HG03095 (cell line): ENCODE measurements at regions not wholly inside any gene's neighbourhood (a gene's known extent, or its start where the extent isn't known, plus 50 kb on each side); places are given as distances from the start of the nearest gene placed in this dataset.
"Not testable (repeated sequence)": the region's sequence is repeated elsewhere in the genome, so short reads cannot be mapped to it uniquely, and the experiment has no call there.

Experiments used
- ATAC-seq: cut with Tn5 transposase; IDR thresholded peaks from one replicate; pipeline ENCODE4 v1.9.1; 2021; ENCODE audit warnings: moderate library complexity; ENCODE audit not compliant: unreplicated experiment

DNA sequence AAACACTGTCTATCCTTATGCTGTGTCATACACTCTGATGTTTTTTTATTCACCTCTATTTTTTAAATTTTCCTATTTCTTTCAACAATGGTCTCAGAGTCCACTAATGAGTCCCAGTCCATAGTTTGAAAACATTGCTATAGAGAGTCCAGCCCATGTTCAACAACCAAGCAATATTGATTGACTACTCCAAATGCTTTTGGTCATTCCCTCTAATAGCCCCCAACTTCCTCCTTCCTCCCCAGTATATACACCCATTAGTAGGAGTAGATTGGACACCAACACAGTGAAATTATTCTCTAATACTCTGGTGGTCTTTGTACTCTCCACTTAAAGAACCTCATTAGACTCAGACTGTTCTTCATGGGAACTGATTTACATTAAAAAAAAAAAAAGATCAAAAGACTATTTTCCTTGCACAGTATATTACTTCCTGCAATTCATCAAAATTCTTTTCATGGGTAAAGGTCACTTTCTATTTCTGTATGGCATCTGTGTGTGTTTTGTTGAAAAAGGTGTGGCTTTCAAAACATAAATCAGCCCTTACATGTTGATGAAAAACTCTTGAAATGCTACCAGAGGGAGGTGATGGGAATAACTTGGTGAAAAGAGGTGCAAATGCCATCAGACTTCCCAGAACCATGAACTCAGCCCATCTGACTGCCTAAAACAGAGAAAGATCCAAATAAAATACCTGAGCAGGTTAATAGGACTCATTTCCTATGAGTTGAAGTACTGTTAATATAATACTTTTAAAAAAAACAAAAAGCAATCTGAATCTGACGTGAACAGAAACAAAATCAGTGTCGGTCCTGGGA, 250.3 kb upstream of the KLF3 start:
- no peak for ATAC-seq

DNA sequence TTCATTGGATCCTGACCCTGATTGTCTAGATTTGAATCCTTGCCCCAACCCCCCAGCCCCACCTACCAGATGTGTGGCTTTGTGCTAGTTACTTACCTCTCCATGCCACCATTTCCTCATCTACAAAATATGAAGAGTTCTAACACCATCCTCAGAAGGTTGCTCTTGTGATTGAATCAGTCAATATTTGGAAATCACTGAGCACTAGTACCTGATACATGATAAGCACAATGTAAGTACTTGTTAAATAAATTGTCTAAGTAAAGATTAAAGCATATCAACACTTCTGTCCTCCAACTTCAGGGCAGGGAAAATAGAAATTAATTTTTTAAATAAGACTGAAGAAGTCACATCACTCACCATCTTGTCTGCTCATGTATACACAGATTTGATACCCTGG, 249.6 kb upstream of the KLF3 start:
- ATAC-seq = no peak

DNA sequence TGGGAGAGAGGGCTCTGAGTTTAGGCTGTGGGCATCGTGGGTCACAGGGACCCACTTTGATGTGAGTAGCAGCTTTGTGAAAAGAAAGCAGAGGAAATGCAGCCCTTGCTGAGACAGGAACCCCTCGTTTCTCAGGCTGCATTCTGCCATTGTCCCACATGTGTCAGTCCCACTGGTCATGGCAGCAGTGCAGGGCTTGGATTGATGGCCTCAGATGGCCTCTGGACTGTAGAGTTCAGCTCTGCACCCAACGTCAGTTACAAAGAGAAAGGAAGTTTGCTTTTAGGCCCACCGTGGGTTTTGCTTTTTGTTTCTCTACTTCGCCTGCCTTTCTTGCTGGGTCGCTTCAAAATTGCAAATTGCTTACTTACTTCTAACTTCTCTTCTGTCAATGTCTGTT, 248.3 kb upstream of the KLF3 start:
- no peak for ATAC-seq

DNA sequence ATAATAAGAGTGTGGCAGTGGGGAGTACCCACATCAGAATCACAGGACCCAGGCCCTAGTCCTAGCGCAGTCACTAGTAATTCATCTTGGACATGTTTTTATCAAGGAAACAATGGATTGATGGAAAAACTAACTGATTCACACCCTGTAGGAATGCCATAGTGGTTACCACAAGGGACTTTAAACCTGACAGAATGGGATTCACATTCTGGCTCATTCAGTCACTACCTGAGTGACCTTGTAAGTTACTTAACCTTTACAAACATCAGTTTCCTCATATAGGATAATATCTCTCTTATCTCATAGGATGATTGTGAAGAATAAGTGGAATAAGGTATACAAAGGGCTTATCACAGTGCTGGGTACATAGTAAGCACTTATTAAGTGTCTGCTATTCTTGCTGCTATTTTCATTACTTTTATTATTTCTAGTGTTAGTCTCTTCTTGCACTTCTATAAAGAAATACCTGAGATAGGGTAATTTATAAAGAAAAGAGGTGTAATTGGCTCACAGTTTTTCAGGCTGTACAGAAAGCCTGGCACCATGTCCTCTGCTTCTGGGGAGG, 247.5 kb upstream of the KLF3 start:
- ATAC-seq = no peak

DNA sequence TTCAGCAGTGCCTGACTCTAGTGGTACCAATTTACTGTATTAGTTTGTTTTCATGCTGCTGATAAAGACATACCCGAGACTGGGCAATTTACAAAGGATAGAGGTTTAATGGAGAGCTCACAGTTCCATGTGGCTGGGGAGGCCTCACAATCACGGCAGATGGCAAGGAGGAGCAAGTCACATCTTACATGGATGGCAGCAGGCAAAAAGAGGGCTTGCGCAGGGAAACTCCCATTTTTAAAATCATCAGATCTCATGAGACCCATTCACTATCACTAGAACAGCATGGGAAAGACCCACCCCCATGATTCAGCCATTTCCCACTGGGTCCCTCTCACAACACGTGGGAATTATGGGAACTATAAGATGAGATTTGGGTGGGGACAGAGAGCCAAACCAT, 243.7 kb upstream of the KLF3 start:
- ATAC-seq = not testable (repeated sequence)

DNA sequence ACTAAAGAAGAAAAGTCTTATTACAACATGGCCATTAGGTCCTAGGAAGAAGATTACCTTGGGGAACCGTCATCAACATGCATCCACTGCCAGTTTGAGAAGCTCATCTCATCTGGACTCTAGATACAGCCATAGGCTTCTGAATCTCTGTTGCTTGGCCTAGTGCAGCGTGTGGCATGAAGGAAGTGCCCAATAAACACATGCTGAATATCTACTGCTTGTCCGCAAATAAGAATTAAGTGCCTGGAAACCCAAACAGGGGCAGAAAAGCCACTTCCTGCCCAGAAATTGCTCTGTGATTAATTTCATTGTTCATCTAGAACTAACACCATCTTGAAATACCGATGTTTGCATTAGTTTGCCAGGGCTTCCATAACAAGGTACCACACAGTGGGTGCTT, 241.1 kb upstream of the KLF3 start:
- no peak for ATAC-seq

DNA sequence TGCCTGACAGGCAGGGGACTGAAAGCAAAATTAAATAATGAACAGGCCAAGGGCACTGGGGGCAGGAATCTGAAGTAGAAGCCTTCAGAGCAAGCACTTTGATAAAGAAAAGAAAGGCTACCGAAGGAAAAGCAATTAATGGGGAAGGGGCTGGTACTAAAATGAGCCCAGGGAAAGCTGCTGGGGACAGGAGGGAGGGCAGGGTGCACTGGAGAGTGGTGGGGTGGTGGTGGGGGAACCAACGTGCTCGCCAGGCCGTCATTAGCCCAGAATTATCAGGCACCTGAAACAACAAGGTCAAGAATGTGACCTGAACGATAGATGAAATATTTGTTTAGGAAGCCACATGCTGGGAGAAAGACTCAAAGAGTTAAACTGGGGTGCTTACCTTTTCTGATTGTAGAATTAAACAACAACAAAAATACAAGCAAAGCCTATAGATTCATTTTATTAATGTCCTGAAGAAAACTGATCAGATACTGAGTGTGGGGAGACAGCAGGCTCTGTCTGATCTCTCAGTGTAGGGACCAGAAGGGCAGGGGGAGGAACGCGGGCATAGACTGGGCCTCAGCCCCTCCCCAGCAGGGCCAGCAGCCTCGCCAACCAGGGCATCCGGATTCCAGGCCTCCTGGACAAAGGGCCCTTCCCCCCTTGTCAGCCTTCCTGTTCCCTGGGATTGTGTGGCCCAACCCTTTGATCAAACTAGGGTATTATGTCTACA, 239.7 kb upstream of the KLF3 start:
- no peak for ATAC-seq

DNA sequence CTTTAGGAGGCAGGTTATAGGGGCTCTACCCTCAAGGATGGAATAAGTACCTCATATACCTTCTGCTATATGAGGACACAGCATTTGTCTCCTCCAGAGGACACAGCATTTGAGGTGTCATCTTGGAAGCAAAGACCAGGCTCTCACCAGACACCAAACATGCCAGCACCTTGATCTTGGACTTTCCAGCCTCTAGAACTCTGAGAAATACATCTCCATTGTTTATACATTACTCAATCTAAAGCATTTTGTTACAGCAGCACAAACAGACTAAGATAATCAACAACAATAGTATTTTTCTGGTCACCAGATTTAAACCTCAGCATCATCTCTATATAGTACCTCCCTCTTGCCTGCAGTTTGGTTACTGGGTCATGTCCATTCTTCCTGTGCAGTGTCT, 237.5 kb upstream of the KLF3 start:
- ATAC-seq = no peak

DNA sequence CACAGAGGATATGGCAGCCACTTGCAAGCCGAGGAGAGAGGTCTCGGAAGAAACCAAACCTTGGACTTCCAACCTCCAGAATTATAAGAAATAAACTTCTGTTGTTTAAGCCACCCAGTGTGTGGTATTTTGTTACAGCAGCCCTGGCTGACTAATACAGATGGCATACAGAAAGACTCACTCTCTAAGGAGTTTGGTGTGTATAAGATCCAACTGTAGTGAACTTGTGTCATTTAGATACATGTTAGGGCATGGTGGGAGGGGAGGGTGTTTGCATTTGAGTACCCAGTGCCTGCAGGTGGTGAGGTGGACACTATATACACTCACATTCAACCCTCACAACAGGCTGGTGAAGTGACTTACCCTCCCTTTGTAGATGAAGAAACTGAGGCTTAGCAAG, 233.2 kb upstream of the KLF3 start:
- no peak for ATAC-seq

DNA sequence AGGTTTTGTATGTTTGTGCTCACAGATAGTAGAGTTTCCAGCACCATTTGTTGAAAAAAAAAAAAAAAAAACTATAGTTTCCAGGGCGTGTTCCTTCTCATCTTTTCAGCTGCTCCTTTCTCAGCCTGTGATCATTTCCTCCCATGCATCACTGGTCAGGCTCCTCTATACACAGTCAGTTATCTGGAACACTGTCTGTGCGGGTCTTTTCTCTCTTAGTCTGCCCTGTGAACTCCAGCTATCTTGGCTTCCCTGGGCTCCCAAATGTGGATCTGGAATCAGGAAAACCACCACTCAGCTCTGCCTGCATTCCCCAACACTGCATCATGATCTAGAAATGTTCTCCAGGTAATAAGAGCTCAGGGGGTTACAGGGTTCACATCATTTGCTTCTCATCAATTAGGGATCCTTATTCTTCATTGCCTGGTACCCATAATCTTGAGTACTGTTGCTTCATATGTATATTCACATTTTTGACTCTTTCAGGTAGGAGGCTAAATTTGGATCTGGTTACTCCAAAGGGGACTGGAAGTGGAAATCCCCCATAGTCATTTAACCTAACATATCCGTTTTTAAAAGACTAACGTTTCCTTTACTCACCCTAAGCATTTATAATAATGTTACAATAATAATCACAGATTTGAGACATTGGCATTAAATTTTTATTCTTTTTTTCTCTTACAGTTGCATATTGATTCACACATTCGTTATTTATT, 221.8 kb upstream of the KLF3 start:
- no peak for ATAC-seq

DNA sequence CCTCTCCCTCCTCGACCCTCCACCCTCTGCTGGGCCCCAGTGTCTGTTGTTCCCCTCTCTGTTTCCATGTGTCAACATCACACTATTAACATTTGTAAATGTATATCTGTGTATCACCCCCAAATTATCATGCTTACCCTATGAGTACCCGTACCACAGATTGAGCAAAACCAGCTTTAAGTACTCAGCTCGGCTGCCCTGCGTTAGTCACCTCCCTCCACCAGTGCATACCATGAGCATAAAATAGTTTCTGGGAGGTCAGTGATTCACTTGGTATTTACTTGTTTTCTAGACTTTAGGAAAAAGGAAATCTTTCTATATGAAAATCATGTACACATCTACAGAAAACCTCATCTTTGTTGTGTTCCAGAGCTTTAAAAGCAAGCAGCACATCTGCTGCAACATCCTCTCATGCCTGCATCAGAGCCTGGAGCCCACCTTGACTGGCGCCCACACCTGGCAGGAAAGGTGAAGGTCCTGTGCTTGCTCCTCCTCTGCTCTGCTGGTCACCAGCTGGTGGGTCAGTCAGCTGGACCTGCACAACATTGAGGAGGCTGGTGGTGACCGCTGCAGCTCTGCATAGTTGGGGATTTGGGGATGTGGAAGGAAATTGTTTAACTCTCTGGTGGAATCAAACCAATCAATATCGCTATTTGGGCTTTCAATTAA, 214.4 kb upstream of the KLF3 start:
- ATAC-seq = no peak

DNA sequence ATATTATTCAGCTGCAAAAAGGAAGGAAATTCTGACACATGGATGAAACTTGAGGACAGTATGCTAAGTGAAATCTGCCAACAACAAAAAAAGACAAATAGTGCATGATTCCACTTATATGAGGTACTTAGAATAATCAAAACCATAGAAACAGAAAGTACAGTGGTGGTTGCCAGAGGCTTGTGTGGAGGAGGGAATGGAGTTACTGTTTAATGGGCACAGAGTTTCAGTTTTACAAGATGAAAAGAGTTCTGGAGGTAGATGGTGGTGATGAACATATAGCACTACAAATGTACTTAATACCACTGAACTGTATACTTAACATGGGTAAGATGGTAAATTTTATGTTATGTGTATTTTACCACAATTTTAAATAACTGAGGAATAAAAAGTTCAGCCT, 212.0 kb upstream of the KLF3 start:
- no peak for ATAC-seq

DNA sequence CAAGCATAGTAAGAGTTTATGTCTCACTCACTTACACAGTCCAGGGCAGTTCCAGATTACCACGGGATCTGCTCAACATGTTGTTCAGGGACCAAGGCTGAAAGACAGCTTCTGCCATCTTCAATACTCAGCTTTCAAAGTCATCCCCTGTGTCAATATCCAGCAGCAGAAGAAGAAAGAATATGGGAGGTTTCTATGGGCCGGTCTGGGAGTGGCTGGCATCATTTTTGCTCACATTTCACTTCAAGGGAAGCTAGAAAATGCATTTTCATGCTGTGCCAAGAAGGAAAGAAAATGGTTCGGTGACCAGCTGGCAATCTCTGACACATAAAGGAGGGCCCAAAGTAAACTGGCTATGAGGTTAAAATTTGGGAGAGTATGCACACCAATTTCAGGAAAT, 211.5 kb upstream of the KLF3 start:
- ATAC-seq = no peak

DNA sequence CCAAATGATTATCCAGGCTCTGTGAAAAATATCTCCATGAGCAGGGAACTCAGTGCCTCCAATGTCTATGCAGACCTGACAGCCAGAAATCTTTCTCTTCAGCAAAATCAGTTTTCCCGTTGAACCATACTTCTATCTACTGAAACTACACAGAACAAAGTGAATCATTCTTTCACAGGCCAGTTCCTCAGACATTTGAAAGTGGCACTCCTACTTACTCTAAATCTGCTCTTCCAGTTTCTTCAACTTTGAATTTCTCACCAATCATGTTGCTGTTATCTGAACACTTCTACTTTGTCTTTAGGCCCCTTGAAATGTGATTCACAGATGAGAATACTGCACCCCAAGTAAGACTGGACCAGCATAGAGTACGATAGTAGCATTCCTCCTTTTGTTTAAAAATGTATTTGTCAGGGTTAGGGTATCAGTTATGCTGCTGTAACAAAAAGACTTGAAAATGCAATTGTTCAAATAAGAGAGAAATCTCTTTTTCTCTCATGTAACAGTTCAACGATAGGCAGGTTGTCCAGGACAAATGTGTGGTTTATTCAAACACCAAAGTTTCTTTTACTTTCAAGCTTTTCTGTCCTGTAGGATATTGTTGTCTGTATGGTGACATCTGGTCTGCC, 210.6 kb upstream of the KLF3 start:
- ATAC-seq = no peak

DNA sequence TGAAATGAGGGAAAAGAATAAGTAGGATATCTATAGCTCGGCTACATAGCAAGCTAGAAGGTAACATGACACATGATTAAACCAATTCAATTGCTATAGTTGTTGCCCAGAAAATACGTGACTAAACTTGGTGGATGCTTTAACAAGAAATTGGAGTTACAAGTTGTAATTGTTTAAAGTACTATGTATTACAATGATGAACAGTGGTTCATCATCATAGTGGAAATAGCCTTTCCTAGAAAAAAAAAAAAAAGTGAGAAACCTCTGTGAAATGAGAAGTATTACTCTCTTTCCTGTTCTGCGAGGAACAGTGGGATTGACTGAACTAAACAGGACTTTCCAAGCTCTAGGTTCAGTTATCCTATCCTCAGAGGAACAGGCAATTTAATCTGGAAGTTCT, 209.7 kb upstream of the KLF3 start:
- no peak for ATAC-seq

DNA sequence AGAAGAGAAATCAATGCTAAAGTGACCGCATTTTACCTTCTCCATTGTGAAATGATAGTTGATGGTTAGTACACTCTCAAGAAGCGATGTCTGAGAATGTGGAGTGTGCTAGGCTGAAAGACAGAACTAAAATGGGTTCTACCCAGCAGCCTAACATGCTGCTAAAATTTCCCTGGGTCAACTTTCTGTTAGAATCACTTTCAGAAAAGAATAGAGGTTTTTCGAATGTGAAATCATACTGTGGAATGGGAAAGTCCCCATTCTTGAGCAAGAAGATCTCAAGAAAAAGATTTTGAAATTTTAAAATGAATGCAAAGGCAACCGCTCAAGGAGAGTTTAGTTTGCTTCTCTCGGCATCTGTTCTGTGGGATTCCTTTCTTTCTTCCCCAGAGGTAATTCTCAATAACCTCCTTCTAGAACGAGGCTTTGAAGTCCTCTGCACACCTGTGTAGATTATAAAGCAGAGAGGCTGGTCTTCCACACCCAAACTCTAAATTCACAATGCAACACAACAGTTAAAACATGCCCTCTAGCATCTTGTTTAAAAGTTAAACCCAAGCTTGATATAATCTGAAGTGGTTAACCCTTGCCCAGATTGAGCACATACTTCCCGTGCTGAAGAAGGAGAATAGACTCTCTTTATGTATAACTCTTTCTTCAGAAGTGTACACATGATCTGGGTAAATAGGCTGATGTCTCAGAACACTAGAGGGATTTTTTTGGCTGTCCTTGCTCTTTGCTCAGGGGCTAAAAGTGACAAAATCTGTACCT, 208.7 kb upstream of the KLF3 start:
- ATAC-seq = peak; percentile 92

DNA sequence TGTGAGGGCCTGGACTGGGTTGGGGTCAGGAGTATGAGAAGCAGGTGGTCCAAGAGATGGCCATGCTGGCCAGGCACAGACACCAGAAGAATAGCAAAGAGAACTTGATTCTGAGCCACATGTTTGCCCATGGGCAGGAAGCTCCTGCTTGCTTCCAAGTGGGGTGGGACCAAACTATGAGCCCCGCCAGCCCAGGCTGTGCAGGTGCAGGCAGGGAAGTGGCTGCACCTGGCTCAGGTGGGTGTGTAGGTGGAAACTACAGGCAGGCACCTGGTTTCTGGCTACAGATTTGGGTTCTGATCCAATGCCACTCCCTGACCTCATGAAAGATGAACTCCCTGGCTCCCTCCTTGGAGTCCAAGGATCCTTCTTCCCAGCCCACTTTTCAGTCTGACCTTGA, 207.9 kb upstream of the KLF3 start:
- ATAC-seq = no peak

DNA sequence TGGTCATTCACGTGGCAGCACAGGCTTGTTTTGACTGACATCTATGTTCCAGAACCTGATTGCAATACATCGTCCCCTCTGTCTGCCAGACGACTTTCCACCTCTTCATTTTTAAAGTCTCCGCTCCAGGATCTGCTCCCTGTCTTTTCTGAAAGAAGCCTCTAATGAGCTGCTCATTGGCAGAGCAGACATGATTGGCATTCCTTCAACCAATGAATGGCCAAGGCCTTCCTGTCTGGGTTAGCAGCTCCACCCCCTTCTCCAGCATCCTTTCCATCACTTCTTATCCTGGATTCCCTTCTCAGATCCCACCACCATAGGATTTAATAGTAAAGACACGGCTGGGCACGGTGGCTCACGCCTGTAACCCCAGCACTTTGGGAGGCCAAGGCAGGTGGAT, 202.7 kb upstream of the KLF3 start:
- ATAC-seq = no peak

DNA sequence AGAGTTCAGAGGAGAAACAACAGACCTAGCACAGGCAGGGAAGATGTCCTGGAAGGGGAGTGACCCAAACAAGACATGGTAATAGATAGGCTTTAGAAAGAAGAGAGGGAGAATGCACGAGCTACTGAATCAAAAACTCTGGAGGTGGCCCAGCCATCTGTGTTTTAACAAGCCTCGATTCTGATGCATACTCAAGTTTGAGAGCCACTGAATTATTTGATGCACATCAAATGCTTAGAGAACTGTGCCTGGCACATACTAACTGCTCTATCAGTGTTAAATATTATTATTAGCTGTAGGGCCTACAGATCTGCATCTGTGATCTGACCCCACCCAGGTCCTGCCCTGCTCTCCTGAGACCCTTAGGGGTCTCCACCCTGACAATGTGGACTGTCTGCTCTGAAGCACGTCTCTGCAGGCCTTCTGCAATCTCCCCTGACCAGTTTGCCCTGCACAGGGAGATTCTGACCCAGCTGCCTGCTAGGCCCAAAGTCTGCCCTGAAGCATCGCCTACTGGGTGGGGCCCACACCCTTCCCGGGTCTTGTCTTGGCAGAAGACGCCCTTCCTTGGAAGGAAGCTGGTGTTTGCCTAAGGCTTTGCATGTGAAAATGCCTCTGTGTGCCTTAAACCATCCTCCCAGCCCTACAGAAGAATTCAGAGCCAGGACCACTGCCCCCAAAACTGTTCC, 201.5 kb upstream of the KLF3 start:
- no peak for ATAC-seq
